ENCODE measurements at regions not wholly inside any gene's neighbourhood (a gene's known extent, or its start where the extent isn't known, plus 50 kb on each side); places are given as distances from the start of the nearest gene placed in this dataset.

DNA sequence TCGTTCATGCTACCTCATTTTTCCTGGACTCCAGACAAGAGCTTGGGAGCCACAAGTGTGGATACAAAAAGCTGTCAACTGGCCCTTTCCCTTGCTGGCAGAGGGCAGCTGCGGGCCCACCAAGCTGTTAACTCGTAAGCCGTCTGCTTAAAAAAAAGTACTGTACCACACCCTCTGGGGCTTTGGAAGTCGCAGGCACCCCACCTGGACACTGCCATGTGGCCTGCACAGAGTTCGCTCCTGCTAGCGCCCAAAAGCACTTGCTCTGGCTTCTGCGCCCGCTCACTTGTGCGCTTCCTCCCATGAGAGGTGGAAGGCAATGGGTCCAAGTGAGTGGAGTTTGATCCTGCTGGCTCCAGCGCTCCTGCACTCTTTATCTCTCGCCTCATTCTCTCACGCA lies 476.4 kb upstream of the FSTL5 start:
- intact Hi-C loops (cut with micrococcal nuclease; ENCODE audit: unreplicated experiment): no loop called here
- Histone ChIP-seq H3K4me3 (ENCODE audit: low read depth, low read length, poor library complexity, severe bottlenecking) (no peak overlapping the region), H3K4me1 (ENCODE audit: insufficient read depth, low read length, poor library complexity, severe bottlenecking) (no peaks in the 10 kb centered on the region), H3K9me3 (ENCODE audit: low read depth, low read length, poor library complexity, severe bottlenecking) (no peaks in the 10 kb centered on the region), H3K27me3 (replicated peaks; ENCODE audit: insufficient read depth, low read depth, low read length, poor library complexity) (no peaks in the 10 kb centered on the region), H3K36me3 (ENCODE audit: insufficient read depth, low read length, poor library complexity, severe bottlenecking) (no peaks in the 10 kb centered on the region), H3K27ac (ENCODE audit: low read depth, low read length, poor library complexity, severe bottlenecking) (no peak overlapping the region)
- POLR2A ChIA-PET (ENCODE audit: low non-redundant PET): no interaction called here
- no peak for TF ChIP-seq EZH2 (IDR thresholded peaks at IDR 0.05; ENCODE audit: borderline replicate concordance, low read depth, low read length, poor library complexity, severe bottlenecking)
- TF ChIP-seq, protein P1, sequence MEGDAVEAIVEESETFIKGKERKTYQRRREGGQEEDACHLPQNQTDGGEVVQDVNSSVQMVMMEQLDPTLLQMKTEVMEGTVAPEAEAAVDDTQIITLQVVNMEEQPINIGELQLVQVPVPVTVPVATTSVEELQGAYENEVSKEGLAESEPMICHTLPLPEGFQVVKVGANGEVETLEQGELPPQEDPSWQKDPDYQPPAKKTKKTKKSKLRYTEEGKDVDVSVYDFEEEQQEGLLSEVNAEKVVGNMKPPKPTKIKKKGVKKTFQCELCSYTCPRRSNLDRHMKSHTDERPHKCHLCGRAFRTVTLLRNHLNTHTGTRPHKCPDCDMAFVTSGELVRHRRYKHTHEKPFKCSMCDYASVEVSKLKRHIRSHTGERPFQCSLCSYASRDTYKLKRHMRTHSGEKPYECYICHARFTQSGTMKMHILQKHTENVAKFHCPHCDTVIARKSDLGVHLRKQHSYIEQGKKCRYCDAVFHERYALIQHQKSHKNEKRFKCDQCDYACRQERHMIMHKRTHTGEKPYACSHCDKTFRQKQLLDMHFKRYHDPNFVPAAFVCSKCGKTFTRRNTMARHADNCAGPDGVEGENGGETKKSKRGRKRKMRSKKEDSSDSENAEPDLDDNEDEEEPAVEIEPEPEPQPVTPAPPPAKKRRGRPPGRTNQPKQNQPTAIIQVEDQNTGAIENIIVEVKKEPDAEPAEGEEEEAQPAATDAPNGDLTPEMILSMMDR (conservative IDR thresholded peaks at IDR 0.05; ENCODE audit: low read depth, low read length): no peak
- CTCF ChIA-PET: no interaction called here
- no peak for DNase-seq (ENCODE audit: low spot score)
- BruUV-seq (replicated peaks): no TSS peak

- Histone ChIP-seq H3K27me3 (replicated peaks; ENCODE audit: insufficient read depth, low read depth, low read length, poor library complexity) (no peaks in the 10 kb centered on the region), H3K27ac (ENCODE audit: low read depth, low read length, poor library complexity, severe bottlenecking) (no peak overlapping the region), H3K36me3 (ENCODE audit: insufficient read depth, low read length, poor library complexity, severe bottlenecking) (no peaks in the 10 kb centered on the region), H3K4me1 (ENCODE audit: insufficient read depth, low read length, poor library complexity, severe bottlenecking) (no peaks in the 10 kb centered on the region), H3K4me3 (ENCODE audit: low read depth, low read length, poor library complexity, severe bottlenecking) (no peak overlapping the region), H3K9me3 (ENCODE audit: low read depth, low read length, poor library complexity, severe bottlenecking) (no peaks in the 10 kb centered on the region)
- TF ChIP-seq, protein P1 (conservative IDR thresholded peaks at IDR 0.05; ENCODE audit: low read depth, low read length): no peak
- no peak for TF ChIP-seq EZH2 (IDR thresholded peaks at IDR 0.05; ENCODE audit: borderline replicate concordance, low read depth, low read length, poor library complexity, severe bottlenecking)
- ChIA-PET POLR2A (ENCODE audit: low non-redundant PET) (no interaction called here), CTCF (no interaction called here)
- BruUV-seq (replicated peaks): no TSS peak
- intact Hi-C loops (cut with micrococcal nuclease; ENCODE audit: unreplicated experiment): no loop called here
- no peak for DNase-seq (ENCODE audit: low spot score)
These were observed 470.6 kb upstream of the FSTL5 start for GRCh38 chr4:162634390-162634789.

DNA sequence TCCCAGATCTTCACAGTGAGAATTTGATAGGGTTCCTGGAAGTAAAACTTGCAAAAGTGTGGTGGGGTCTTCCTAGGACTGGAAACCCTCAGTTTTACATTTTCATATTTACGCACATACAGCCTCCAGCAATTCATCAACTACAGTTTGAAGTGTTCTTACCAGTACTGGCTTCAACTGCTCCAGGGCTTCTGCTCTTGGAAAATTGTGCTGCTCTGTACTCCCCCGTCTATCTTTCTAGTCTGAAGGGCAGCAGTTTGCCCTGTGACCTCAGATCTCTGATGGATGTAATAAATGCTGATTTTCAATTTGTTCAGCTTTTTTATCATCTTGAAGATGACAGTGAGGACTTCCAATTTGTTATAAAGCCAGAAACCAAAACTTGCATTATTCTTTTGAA lies 458.9 kb upstream of the FSTL5 start:
- intact Hi-C loops (cut with micrococcal nuclease; ENCODE audit: unreplicated experiment): no loop called here
- Histone ChIP-seq H3K36me3 (ENCODE audit: insufficient read depth, low read length, poor library complexity, severe bottlenecking) (no peaks in the 10 kb centered on the region), H3K4me1 (ENCODE audit: insufficient read depth, low read length, poor library complexity, severe bottlenecking) (no peaks in the 10 kb centered on the region), H3K27ac (ENCODE audit: low read depth, low read length, poor library complexity, severe bottlenecking) (no peak overlapping the region), H3K4me3 (ENCODE audit: low read depth, low read length, poor library complexity, severe bottlenecking) (no peak overlapping the region), H3K9me3 (ENCODE audit: low read depth, low read length, poor library complexity, severe bottlenecking) (no peaks in the 10 kb centered on the region), H3K27me3 (replicated peaks; ENCODE audit: insufficient read depth, low read depth, low read length, poor library complexity) (no peaks in the 10 kb centered on the region)
- TF ChIP-seq, protein P1 (conservative IDR thresholded peaks at IDR 0.05; ENCODE audit: low read depth, low read length): no peak
- no peak for TF ChIP-seq EZH2 (IDR thresholded peaks at IDR 0.05; ENCODE audit: borderline replicate concordance, low read depth, low read length, poor library complexity, severe bottlenecking)
- no peak for DNase-seq (ENCODE audit: low spot score)
- BruUV-seq (replicated peaks): no TSS peak
- ChIA-PET CTCF (no interaction called here), POLR2A (ENCODE audit: low non-redundant PET) (interaction anchor here (0.5 kb wide), 1 partner anchor 180 kb away, joined by 3 read pairs; no protein-coding TSS in a partner anchor)

Measured in A673 (cell line).